Fibroblast of lung (primary cell): ENCODE measurements at regions not wholly inside any gene's neighbourhood (a gene's known extent, or its start where the extent isn't known, plus 50 kb on each side); places are given as distances from the start of the nearest gene placed in this dataset.

Experiments used
- DNase-seq, 2 donors: peaks; one replicate each; pipeline versions ENCODE4 v3.0.0 to v3.0.0-alpha.2; 2010; ENCODE audit warnings: low read depth in 2 of 2
- H2AFZ ChIP-seq: 2 replicates; pipeline ENCODE4 v1.5.1; 2012; ENCODE audit warnings: low read length, control low read depth, inconsistent platforms
- H3K27ac ChIP-seq: 2 replicates; pipeline ENCODE4 v1.5.1; 2011; ENCODE audit warnings: low read length, control low read depth; ENCODE audit not compliant: insufficient read depth
- H3K27me3 ChIP-seq: 2 replicates; pipeline ENCODE4 v1.5.1; 2011; ENCODE audit warnings: mild to moderate bottlenecking, low read length; ENCODE audit not compliant: control insufficient read depth, insufficient read depth
- H3K36me3 ChIP-seq: 2 replicates; pipeline ENCODE4 v1.5.1; 2011; ENCODE audit warnings: low read length; ENCODE audit not compliant: control insufficient read depth, insufficient read depth
- H3K4me1 ChIP-seq: 2 replicates; pipeline ENCODE4 v1.5.1; 2011; ENCODE audit warnings: low read length; ENCODE audit not compliant: control insufficient read depth, insufficient read depth; ENCODE audit errors: extremely low read depth
- H3K4me2 ChIP-seq: 2 replicates; pipeline ENCODE4 v1.5.1; 2011; ENCODE audit warnings: low read length, control low read depth; ENCODE audit not compliant: insufficient read depth; ENCODE audit errors: extremely low read depth
- H3K4me3 ChIP-seq, 4 experiments: fragments of 200-600 bp in 1 of 4; sonication (generic) in 1 of 4; replicated peaks in 1 of 4; 2 replicates each; pipeline ENCODE4 v1.5.1; 2011 to 2016; ENCODE audit warnings: low read length in 4 of 4, low read depth in 3 of 4, mild to moderate bottlenecking in 3 of 4, control low read depth in 2 of 4, inconsistent platforms in 1 of 4, mixed read lengths in 1 of 4; ENCODE audit not compliant: insufficient read depth in 1 of 4; ENCODE audit errors: control extremely low read depth in 1 of 4
- H3K79me2 ChIP-seq: 2 replicates; pipeline ENCODE4 v1.5.1; 2012; ENCODE audit warnings: mild to moderate bottlenecking, low read length, inconsistent platforms; ENCODE audit not compliant: control insufficient read depth, insufficient read depth
- H3K9ac ChIP-seq: 2 replicates; pipeline ENCODE4 v1.5.1; 2011; ENCODE audit warnings: mild to moderate bottlenecking, low read length, control low read depth; ENCODE audit not compliant: insufficient read depth
- H3K9me3 ChIP-seq: 2 replicates; pipeline ENCODE4 v1.5.1; 2012; ENCODE audit warnings: low read depth, low read length; ENCODE audit not compliant: control insufficient read depth, insufficient read depth
- H4K20me1 ChIP-seq: 2 replicates; pipeline ENCODE4 v1.5.1; 2011; ENCODE audit warnings: low read length; ENCODE audit not compliant: control insufficient read depth, insufficient read depth; ENCODE audit errors: extremely low read depth
- CTCF ChIP-seq, 2 donors: IDR thresholded peaks in 1 of 2; conservative IDR thresholded peaks in 1 of 2; 1 replicate in 1 of 2; 2 replicates in 1 of 2; pipeline ENCODE4 v1.5.1; 2011 to 2012; ENCODE audit warnings: low read length in 2 of 2, control low read depth in 1 of 2, inconsistent platforms in 1 of 2, low read depth in 1 of 2, mild to moderate bottlenecking in 1 of 2
- EZH2 ChIP-seq: IDR thresholded peaks from 2 replicates; pipeline ENCODE4 v1.5.1; 2012; ENCODE audit warnings: low read length, control low read depth, mild to moderate bottlenecking; ENCODE audit errors: missing control alignments

- TF ChIP-seq EZH2: no peak
- no peak for TF ChIP-seq CTCF (conservative IDR thresholded peaks at IDR 0.05 in 1 of 2, IDR thresholded peaks at IDR 0.05 in 1 of 2; ENCODE audit: low read depth in 1 of 2, low read length in 2 of 2)
- Histone ChIP-seq H3K27me3 (no peaks in the 10 kb centered on the region), H3K27ac (no peak overlapping the region), H3K36me3 (no peaks in the 10 kb centered on the region), H4K20me1 (no peaks in the 10 kb centered on the region), H3K79me2 (no peaks in the 10 kb centered on the region), H3K4me1 (no peaks in the 10 kb centered on the region), H3K4me2 (no peak overlapping the region), H2AFZ (no peak overlapping the region), H3K9ac (no peak overlapping the region), H3K4me3 (no peak overlapping the region), H3K9me3 (no peaks in the 10 kb centered on the region)
- DNase-seq: no peak
Observed at GRCh38 chr2:16203691-16204090, 263.3 kb downstream of the MYCN start.

- no peaks in the 10 kb centered on the region for H3K9me3 ChIP-seq
- no peak overlapping the region for H3K27ac ChIP-seq
- H4K20me1 ChIP-seq: no peaks in the 10 kb centered on the region
- H2AFZ ChIP-seq: no peak overlapping the region
- H3K27me3 ChIP-seq: no peaks in the 10 kb centered on the region
- H3K4me1 ChIP-seq: no peaks in the 10 kb centered on the region
- H3K36me3 ChIP-seq: no peaks in the 10 kb centered on the region
- H3K4me3 ChIP-seq: no peak overlapping the region
- no peaks in the 10 kb centered on the region for H3K79me2 ChIP-seq
- H3K4me2 ChIP-seq: no peak overlapping the region
- TF ChIP-seq EZH2 (no peak), CTCF (conservative IDR thresholded peaks at IDR 0.05 in 1 of 2, IDR thresholded peaks at IDR 0.05 in 1 of 2; ENCODE audit: low read depth in 1 of 2, low read length in 2 of 2) (no peak)
- H3K9ac ChIP-seq: no peak overlapping the region
- DNase-seq: no peak
Observed at GRCh38 chr2:16203069-16203468, 262.7 kb downstream of the MYCN start.

GRCh38 chr2:16202266-16203020, 262.1 kb downstream of the MYCN start:
- H4K20me1 ChIP-seq: no peaks in the 10 kb centered on the region
- no peaks in the 10 kb centered on the region for H3K4me1 ChIP-seq
- TF ChIP-seq EZH2: no peak
- no peak for TF ChIP-seq CTCF (conservative IDR thresholded peaks at IDR 0.05 in 1 of 2, IDR thresholded peaks at IDR 0.05 in 1 of 2; ENCODE audit: low read depth in 1 of 2, low read length in 2 of 2)
- no peaks in the 10 kb centered on the region for H3K79me2 ChIP-seq
- H3K9ac ChIP-seq: no peak overlapping the region
- H3K36me3 ChIP-seq: no peaks in the 10 kb centered on the region
- no peak overlapping the region for H3K4me2 ChIP-seq
- H3K27me3 ChIP-seq: no peaks in the 10 kb centered on the region
- no peak overlapping the region for H3K27ac ChIP-seq
- no peak for DNase-seq
- H2AFZ ChIP-seq: no peak overlapping the region
- H3K9me3 ChIP-seq: no peaks in the 10 kb centered on the region
- no peak overlapping the region for H3K4me3 ChIP-seq
